ENCODE measurements at regions not wholly inside any gene's neighbourhood (a gene's known extent, or its start where the extent isn't known, plus 50 kb on each side); places are given as distances from the start of the nearest gene placed in this dataset.

- H3K36me3 ChIP-seq: no peaks in the 10 kb centered on the region
- DNase-seq: no peak
- TF ChIP-seq POLR2A (IDR thresholded peaks at IDR 0.05) (no peak), CTCF (IDR thresholded peaks at IDR 0.05) (no peak)
- no peak overlapping the region for H3K27ac ChIP-seq
- no peaks in the 10 kb centered on the region for H3K9me3 ChIP-seq
- no peaks in the 10 kb centered on the region for H3K4me1 ChIP-seq
- no peaks in the 10 kb centered on the region for H3K27me3 ChIP-seq
- H3K4me3 ChIP-seq: no peak overlapping the region
Observed at GRCh38 chr17:79414793-79415211, 196.0 kb downstream of the RBFOX3 start.

DNA sequence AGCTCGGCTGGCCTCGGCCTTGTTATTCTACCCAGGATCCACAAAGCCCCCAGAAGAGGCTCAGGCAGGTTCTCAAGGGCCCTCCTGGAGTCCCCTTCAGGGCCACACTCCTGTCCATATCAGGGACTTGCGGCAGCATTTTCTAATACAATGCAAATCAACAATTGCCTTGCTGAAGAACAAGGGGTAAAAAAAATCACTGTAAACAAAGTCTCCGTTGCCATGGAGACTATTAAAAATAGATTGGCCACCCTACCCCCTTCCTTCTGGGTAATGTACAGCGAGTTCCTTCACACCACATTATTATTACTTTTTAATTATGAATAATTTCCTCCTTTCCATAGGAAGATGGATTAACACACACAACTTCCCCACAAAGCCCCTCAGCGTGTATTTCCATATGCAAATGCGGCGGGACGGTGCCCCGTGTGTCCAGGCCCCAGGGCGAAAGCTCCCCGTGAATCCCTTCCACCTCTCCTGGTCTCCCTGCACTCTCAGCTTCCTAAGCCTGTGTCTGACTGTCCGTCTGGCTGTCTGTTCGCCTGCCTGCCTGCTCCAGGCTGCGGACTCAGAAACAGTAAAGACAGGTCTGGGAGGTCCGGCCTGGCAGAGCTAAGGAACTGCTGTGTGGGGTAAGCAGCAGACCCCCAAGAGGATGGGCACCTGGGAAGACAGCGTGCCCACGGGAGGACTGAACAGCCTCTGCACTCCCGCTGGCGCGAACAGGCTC is 196.6 kb downstream of the RBFOX3 start:
- H3K36me3 ChIP-seq: no peaks in the 10 kb centered on the region
- DNase-seq: no peak
- no peaks in the 10 kb centered on the region for H3K27me3 ChIP-seq
- no peaks in the 10 kb centered on the region for H3K4me1 ChIP-seq
- H3K9me3 ChIP-seq: no peaks in the 10 kb centered on the region
- no peak overlapping the region for H3K27ac ChIP-seq
- H3K4me3 ChIP-seq: no peak overlapping the region
- no peak for TF ChIP-seq POLR2A (IDR thresholded peaks at IDR 0.05)
- TF ChIP-seq CTCF (IDR thresholded peaks at IDR 0.05): no peak

- no peak for DNase-seq
- Histone ChIP-seq H3K4me3 (no peak overlapping the region), H3K36me3 (no peaks in the 10 kb centered on the region), H3K9me3 (no peaks in the 10 kb centered on the region), H3K4me1 (no peaks in the 10 kb centered on the region), H3K27me3 (no peaks in the 10 kb centered on the region), H3K27ac (no peak overlapping the region)
- TF ChIP-seq POLR2A (IDR thresholded peaks at IDR 0.05) (no peak), CTCF (IDR thresholded peaks at IDR 0.05) (no peak)
Observed at GRCh38 chr17:79413611-79414010, 197.2 kb downstream of the RBFOX3 start.

DNA sequence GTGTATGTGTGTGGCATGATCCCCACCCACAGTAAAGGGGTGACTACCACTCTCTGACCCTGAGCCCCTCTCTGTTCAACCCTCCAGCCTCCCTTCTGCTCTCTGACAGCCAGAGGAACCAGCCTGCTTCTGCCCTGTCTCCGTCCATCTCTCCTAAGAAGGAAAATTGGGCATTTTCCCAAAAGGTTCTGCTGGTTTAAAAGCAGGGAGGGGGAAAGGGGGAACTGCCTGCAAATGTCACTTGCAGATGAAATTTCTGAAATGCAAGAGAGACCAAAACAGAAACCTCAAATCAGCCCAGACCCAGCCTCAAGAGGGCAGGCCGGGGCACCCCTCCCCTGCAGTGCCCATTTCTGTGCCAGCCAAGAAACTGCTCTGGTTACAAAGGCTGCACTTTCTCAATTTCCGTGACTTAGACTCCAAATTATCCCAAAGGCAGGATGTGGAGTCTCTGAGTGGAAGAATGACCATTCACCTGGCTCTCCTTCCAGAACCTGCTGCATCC is 197.9 kb downstream of the RBFOX3 start:
- no peak overlapping the region for H3K4me3 ChIP-seq
- H3K4me1 ChIP-seq: no peaks in the 10 kb centered on the region
- H3K27me3 ChIP-seq: no peaks in the 10 kb centered on the region
- no peak overlapping the region for H3K27ac ChIP-seq
- no peaks in the 10 kb centered on the region for H3K9me3 ChIP-seq
- TF ChIP-seq POLR2A (IDR thresholded peaks at IDR 0.05) (no peak), CTCF (IDR thresholded peaks at IDR 0.05) (no peak)
- DNase-seq: no peak
- no peaks in the 10 kb centered on the region for H3K36me3 ChIP-seq

DNA sequence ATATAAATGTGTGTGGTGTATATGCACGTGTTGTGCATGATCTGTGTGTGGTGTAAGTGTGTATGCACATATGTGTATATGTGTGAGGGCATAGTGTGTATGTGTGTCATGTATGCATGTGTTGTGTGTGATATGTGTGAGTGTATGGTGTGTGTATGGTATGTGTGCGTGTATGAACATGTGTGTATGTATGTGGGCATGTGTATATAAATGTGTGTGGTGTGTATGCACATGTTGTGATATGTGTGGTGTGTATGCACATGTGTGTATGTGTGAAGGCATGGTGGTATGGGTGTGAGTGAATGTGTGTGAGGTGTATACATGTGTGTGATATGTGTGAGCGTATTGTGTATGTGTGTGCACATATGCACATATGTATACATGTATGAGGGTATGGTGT is 198.7 kb downstream of the RBFOX3 start:
- no peaks in the 10 kb centered on the region for H3K36me3 ChIP-seq
- H3K4me3 ChIP-seq: no peak overlapping the region
- TF ChIP-seq CTCF (IDR thresholded peaks at IDR 0.05) (no peak), POLR2A (IDR thresholded peaks at IDR 0.05) (no peak)
- H3K4me1 ChIP-seq: no peaks in the 10 kb centered on the region
- H3K9me3 ChIP-seq: no peaks in the 10 kb centered on the region
- H3K27me3 ChIP-seq: no peaks in the 10 kb centered on the region
- no peak for DNase-seq
- H3K27ac ChIP-seq: no peak overlapping the region
